SK-N-SH treated with all-trans-retinoic acid at 6 μM for 48 hours (cell line): ENCODE measurements at regions not wholly inside any gene's neighbourhood (a gene's known extent, or its start where the extent isn't known, plus 50 kb on each side); places are given as distances from the start of the nearest gene placed in this dataset.

Experiments
- ATAC-seq: fragments of 200-7000 bp; cut with Tn5 transposase; 3 replicates; pipeline ENCODE4 v1.9.1; 2020; ENCODE audit warnings: mild to moderate bottlenecking, moderate library complexity
- ARNTL ChIP-seq: fragments of 450-650 bp; formaldehyde crosslinking; IDR thresholded peaks from 2 replicates; pipeline ENCODE4 v1.5.0; 2020; ENCODE audit warnings: low read depth, mild to moderate bottlenecking, moderate library complexity, borderline replicate concordance
- BACH2 ChIP-seq: fragments of 250-450 bp; sonication (Bioruptor Pico); IDR thresholded peaks from 2 replicates; pipeline ENCODE4 v1.9.0; 2021; ENCODE audit warnings: mild to moderate bottlenecking, borderline replicate concordance
- CSDC2 ChIP-seq: fragments of 250-450 bp; sonication (Bioruptor Pico); IDR thresholded peaks from 2 replicates; pipeline ENCODE4 v1.5.0; 2020; ENCODE audit warnings: mild to moderate bottlenecking, moderate library complexity
- ESRRG ChIP-seq: fragments of 250-450 bp; sonication (Bioruptor Pico); IDR thresholded peaks from 2 replicates; pipeline ENCODE4 v1.6.1; 2021; ENCODE audit warnings: mild to moderate bottlenecking
- GLIS3 ChIP-seq: fragments of 250-450 bp; sonication (Bioruptor Pico); IDR thresholded peaks from 2 replicates; pipeline ENCODE4 v1.5.0; 2020; ENCODE audit warnings: mild to moderate bottlenecking, moderate library complexity
- ISL1 ChIP-seq: fragments of 250-450 bp; sonication (Bioruptor Pico); IDR thresholded peaks from 2 replicates; pipeline ENCODE4 v2.1.2; 2022; ENCODE audit warnings: mild to moderate bottlenecking, moderate library complexity
- OSR1 ChIP-seq: fragments of 250-450 bp; sonication (Bioruptor Pico); IDR thresholded peaks from 2 replicates; pipeline ENCODE4 v1.8.0; 2022; ENCODE audit warnings: moderate library complexity, mild to moderate bottlenecking, inconsistent platforms
- PPARA ChIP-seq: fragments of 250-450 bp; sonication (Bioruptor Pico); IDR thresholded peaks from 2 replicates; pipeline ENCODE4 v1.5.0; 2020; ENCODE audit warnings: mild to moderate bottlenecking, borderline replicate concordance
- RARB ChIP-seq: fragments of 250-450 bp; sonication (Bioruptor Pico); IDR thresholded peaks from 2 replicates; pipeline ENCODE4 v1.8.0; 2021; ENCODE audit warnings: mild to moderate bottlenecking, moderate library complexity
- SNAI2 ChIP-seq: fragments of 250-450 bp; sonication (Bioruptor Pico); IDR thresholded peaks from 2 replicates; pipeline ENCODE4 v1.5.0; 2020; ENCODE audit warnings: mild to moderate bottlenecking, moderate library complexity
- TCF4 ChIP-seq: fragments of 250-450 bp; sonication (Bioruptor Pico); IDR thresholded peaks from 2 replicates; pipeline ENCODE4 v1.8.0; 2021; ENCODE audit warnings: mild to moderate bottlenecking, moderate library complexity, borderline replicate concordance
- TOX ChIP-seq: fragments of 250-450 bp; sonication (Bioruptor Pico); IDR thresholded peaks from 2 replicates; pipeline ENCODE4 v1.8.0; 2021; ENCODE audit warnings: mild to moderate bottlenecking, moderate library complexity, borderline replicate concordance
- ZC3H10 ChIP-seq: fragments of 250-450 bp; sonication (Bioruptor Pico); IDR thresholded peaks from 2 replicates; pipeline ENCODE4 v1.5.1; 2021; ENCODE audit warnings: mild to moderate bottlenecking, moderate library complexity
- ZFP3 ChIP-seq: fragments of 250-450 bp; sonication (Bioruptor Pico); IDR thresholded peaks from 2 replicates; pipeline ENCODE4 v1.5.0; 2020; ENCODE audit warnings: mild to moderate bottlenecking, moderate library complexity
- ZFP30 ChIP-seq: fragments of 450-650 bp; formaldehyde crosslinking; IDR thresholded peaks from 2 replicates; pipeline ENCODE4 v1.5.0; 2022; ENCODE audit warnings: mild to moderate bottlenecking, moderate library complexity
- ZNF565 ChIP-seq: fragments of 450-650 bp; formaldehyde crosslinking; conservative IDR thresholded peaks from 2 replicates; pipeline ENCODE4 v1.5.0; 2020; ENCODE audit warnings: low read depth, mild to moderate bottlenecking, moderate library complexity
- ZNF70 ChIP-seq: fragments of 450-650 bp; formaldehyde crosslinking; IDR thresholded peaks from 2 replicates; pipeline ENCODE4 v1.5.0; 2020; ENCODE audit warnings: mild to moderate bottlenecking, moderate library complexity
- ZNF8 ChIP-seq: fragments of 450-650 bp; formaldehyde crosslinking; IDR thresholded peaks from 2 replicates; pipeline ENCODE4 v1.5.0; 2020; ENCODE audit warnings: mild to moderate bottlenecking, moderate library complexity
- TF ChIP-seq, protein P1 (sequence below): fragments of 250-450 bp; sonication (Bioruptor Pico); IDR thresholded peaks from 2 replicates; pipeline ENCODE4 v1.5.0; 2020; ENCODE audit warnings: mild to moderate bottlenecking, moderate library complexity
- TF ChIP-seq, protein P2 (sequence below): fragments of 250-450 bp; sonication (Bioruptor Pico); IDR thresholded peaks from 2 replicates; pipeline ENCODE4 v1.8.0; 2020; ENCODE audit warnings: mild to moderate bottlenecking, moderate library complexity, borderline replicate concordance
- TF ChIP-seq, protein P3 (sequence below): fragments of 250-450 bp; sonication (Bioruptor Pico); IDR thresholded peaks from 2 replicates; pipeline ENCODE4 v1.5.1; 2021; ENCODE audit warnings: mild to moderate bottlenecking, moderate library complexity
- TF ChIP-seq, protein P4 (sequence below): fragments of 250-450 bp; sonication (Bioruptor Pico); IDR thresholded peaks from 2 replicates; pipeline ENCODE4 v1.5.1; 2020; ENCODE audit warnings: low read depth, mild to moderate bottlenecking, moderate library complexity
- TF ChIP-seq, protein P5 (sequence below): fragments of 250-450 bp; sonication (Bioruptor Pico); IDR thresholded peaks from 2 replicates; pipeline ENCODE4 v1.8.0; 2021; ENCODE audit warnings: low read depth, mild to moderate bottlenecking, moderate library complexity, borderline replicate concordance

DNA sequence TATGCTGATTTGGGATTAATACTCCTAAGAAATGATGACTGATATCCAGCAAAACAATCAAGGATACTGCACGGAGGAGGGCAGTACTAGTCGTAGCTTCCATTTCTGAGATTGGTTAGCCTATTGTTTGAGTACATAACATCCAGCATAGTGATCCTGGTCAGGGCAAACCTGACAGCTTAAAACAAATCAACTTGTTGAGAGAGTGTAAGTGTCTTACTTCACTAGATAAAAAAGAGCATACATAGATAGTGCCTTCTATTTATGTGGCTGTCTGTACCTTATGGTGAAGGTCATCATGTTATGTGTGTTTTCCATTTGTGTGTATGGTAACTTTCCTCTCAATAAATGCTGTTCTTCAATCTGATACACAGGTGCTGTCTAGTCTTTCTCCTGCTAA, 228.4 kb downstream of the PTGER3 start (continued):
- TF ChIP-seq, protein P1, sequence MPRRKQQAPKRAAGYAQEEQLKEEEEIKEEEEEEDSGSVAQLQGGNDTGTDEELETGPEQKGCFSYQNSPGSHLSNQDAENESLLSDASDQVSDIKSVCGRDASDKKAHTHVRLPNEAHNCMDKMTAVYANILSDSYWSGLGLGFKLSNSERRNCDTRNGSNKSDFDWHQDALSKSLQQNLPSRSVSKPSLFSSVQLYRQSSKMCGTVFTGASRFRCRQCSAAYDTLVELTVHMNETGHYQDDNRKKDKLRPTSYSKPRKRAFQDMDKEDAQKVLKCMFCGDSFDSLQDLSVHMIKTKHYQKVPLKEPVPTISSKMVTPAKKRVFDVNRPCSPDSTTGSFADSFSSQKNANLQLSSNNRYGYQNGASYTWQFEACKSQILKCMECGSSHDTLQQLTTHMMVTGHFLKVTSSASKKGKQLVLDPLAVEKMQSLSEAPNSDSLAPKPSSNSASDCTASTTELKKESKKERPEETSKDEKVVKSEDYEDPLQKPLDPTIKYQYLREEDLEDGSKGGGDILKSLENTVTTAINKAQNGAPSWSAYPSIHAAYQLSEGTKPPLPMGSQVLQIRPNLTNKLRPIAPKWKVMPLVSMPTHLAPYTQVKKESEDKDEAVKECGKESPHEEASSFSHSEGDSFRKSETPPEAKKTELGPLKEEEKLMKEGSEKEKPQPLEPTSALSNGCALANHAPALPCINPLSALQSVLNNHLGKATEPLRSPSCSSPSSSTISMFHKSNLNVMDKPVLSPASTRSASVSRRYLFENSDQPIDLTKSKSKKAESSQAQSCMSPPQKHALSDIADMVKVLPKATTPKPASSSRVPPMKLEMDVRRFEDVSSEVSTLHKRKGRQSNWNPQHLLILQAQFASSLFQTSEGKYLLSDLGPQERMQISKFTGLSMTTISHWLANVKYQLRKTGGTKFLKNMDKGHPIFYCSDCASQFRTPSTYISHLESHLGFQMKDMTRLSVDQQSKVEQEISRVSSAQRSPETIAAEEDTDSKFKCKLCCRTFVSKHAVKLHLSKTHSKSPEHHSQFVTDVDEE: no peak
- no peak for TF ChIP-seq TCF4 (CRISPR knock-in tag)
- TF ChIP-seq ZNF8 (CRISPR knock-in tag): no peak

DNA sequence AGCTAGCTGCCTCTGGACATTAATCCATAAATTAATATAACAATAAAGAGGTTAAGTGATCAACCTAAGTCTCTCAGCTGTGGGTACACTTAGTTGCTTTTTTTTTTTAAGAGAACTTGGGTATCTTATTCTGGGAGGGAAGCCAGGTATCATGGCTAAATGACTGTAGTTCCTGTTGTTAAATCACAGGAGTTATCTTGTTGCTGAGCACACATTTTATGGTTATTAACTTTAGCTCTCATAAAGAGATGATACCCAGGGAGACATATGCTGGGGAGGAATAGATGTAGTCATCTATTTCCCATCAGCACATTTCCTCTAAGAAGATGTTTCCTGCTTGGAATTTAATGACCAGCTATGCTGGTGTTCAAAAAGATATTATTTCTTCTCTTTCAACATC, 227.8 kb downstream of the PTGER3 start:
- no peak for ATAC-seq
- TF ChIP-seq ZNF70 (CRISPR knock-in tag) (0 out of 2 replicates have a peak, but pooled peaks have one; percentile 61), TCF4 (CRISPR knock-in tag) (0 out of 2 replicates have a peak, but pooled peaks have one; percentile 11), OSR1 (CRISPR knock-in tag) (no peak), ISL1 (CRISPR knock-in tag) (peak; percentile 86), CSDC2 (no peak), ZNF565 (no peak), GLIS3 (CRISPR knock-in tag) (no peak)

DNA sequence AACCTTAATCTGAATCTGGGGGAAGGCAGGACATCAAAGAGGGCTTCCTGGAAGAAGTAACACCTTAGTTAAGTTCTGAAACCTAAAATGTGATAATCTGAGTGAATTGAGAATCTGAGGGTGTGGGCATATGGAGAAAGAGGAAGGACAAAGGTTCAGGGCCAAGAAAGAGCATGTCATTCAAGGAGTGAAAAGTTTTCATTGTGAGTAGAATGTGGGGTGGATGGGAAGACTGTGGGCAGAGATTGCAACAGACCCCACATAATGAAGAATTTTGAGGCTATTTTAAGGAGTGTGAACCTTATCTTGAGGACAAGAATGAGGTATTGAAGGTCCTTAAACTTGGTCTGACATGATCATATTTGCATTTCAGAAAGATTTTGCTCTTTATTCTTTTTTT, 227.2 kb downstream of the PTGER3 start:
- no peak for ATAC-seq
- TF ChIP-seq CSDC2: no peak
- no peak for TF ChIP-seq ZNF8 (CRISPR knock-in tag)
- no peak for TF ChIP-seq ISL1 (CRISPR knock-in tag)
- TF ChIP-seq BACH2 (CRISPR knock-in tag): no peak
- TF ChIP-seq, protein P2, sequence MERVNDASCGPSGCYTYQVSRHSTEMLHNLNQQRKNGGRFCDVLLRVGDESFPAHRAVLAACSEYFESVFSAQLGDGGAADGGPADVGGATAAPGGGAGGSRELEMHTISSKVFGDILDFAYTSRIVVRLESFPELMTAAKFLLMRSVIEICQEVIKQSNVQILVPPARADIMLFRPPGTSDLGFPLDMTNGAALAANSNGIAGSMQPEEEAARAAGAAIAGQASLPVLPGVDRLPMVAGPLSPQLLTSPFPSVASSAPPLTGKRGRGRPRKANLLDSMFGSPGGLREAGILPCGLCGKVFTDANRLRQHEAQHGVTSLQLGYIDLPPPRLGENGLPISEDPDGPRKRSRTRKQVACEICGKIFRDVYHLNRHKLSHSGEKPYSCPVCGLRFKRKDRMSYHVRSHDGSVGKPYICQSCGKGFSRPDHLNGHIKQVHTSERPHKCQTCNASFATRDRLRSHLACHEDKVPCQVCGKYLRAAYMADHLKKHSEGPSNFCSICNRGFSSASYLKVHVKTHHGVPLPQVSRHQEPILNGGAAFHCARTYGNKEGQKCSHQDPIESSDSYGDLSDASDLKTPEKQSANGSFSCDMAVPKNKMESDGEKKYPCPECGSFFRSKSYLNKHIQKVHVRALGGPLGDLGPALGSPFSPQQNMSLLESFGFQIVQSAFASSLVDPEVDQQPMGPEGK (CRISPR knock-in tag): no peak
- no peak for TF ChIP-seq ESRRG (CRISPR knock-in tag)
- TF ChIP-seq ZFP3 (CRISPR knock-in tag): no peak
- TF ChIP-seq RARB: no peak
- no peak for TF ChIP-seq ZC3H10
- no peak for TF ChIP-seq ARNTL (CRISPR knock-in tag)
- no peak for TF ChIP-seq TOX
- no peak for TF ChIP-seq GLIS3 (CRISPR knock-in tag)
- TF ChIP-seq OSR1 (CRISPR knock-in tag): no peak
- TF ChIP-seq, protein P3, sequence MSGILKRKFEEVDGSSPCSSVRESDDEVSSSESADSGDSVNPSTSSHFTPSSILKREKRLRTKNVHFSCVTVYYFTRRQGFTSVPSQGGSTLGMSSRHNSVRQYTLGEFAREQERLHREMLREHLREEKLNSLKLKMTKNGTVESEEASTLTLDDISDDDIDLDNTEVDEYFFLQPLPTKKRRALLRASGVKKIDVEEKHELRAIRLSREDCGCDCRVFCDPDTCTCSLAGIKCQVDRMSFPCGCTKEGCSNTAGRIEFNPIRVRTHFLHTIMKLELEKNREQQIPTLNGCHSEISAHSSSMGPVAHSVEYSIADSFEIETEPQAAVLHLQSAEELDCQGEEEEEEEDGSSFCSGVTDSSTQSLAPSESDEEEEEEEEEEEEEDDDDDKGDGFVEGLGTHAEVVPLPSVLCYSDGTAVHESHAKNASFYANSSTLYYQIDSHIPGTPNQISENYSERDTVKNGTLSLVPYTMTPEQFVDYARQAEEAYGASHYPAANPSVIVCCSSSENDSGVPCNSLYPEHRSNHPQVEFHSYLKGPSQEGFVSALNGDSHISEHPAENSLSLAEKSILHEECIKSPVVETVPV (CRISPR knock-in tag): no peak
- no peak for TF ChIP-seq PPARA (CRISPR knock-in tag)
- no peak for TF ChIP-seq TCF4 (CRISPR knock-in tag)
- TF ChIP-seq ZNF565: no peak
- no peak for TF ChIP-seq ZFP30 (CRISPR knock-in tag)
- TF ChIP-seq, protein P4, sequence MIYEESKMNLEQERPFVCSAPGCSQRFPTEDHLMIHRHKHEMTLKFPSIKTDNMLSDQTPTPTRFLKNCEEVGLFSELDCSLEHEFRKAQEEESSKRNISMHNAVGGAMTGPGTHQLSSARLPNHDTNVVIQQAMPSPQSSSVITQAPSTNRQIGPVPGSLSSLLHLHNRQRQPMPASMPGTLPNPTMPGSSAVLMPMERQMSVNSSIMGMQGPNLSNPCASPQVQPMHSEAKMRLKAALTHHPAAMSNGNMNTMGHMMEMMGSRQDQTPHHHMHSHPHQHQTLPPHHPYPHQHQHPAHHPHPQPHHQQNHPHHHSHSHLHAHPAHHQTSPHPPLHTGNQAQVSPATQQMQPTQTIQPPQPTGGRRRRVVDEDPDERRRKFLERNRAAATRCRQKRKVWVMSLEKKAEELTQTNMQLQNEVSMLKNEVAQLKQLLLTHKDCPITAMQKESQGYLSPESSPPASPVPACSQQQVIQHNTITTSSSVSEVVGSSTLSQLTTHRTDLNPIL (CRISPR knock-in tag): no peak
- no peak for TF ChIP-seq SNAI2 (CRISPR knock-in tag)
- TF ChIP-seq, all 23 proteins: peak for 0

DNA sequence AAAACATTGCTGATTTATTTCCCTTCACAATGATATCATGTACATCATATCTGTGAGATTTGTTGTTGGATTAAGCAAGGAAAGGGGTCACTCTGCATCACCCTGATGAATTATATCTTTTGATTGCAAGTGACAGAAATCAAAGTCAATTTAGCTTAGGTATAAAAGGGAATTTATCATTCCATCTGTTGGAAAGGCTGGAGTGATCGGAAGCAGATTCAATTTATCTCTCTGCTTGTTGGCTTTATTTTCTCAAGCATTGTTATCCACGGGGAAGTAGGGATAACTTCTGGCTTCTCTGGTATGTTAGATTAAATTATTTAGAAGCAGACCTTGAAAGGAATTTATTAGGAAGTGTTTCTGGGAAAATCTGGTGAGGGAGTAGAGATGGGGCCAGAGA, 226.6 kb downstream of the PTGER3 start:
- no peak for ATAC-seq
- TF ChIP-seq TCF4 (CRISPR knock-in tag) (peak; percentile 72; the same call in 1 of the 2 replicates), TOX (no peak), SNAI2 (CRISPR knock-in tag) (peak; percentile 71; the same call in 1 of the 2 replicates), ZNF565 (no peak), ESRRG (CRISPR knock-in tag) (peak; percentile 84), ARNTL (CRISPR knock-in tag) (no peak), ZNF70 (CRISPR knock-in tag) (no peak), CSDC2 (peak; percentile 90; the same call in 1 of the 2 replicates), ZC3H10 (peak; percentile 78), GLIS3 (CRISPR knock-in tag) (peak; percentile 77; the same call in 1 of the 2 replicates), ISL1 (CRISPR knock-in tag) (peak; percentile 95)
- TF ChIP-seq, protein P4 (CRISPR knock-in tag): peak; percentile 54; the same call in 1 of the 2 replicates
- TF ChIP-seq, protein P2 (CRISPR knock-in tag): 0 out of 2 replicates have a peak, but pooled peaks have one; percentile 30
- TF ChIP-seq, protein P5, sequence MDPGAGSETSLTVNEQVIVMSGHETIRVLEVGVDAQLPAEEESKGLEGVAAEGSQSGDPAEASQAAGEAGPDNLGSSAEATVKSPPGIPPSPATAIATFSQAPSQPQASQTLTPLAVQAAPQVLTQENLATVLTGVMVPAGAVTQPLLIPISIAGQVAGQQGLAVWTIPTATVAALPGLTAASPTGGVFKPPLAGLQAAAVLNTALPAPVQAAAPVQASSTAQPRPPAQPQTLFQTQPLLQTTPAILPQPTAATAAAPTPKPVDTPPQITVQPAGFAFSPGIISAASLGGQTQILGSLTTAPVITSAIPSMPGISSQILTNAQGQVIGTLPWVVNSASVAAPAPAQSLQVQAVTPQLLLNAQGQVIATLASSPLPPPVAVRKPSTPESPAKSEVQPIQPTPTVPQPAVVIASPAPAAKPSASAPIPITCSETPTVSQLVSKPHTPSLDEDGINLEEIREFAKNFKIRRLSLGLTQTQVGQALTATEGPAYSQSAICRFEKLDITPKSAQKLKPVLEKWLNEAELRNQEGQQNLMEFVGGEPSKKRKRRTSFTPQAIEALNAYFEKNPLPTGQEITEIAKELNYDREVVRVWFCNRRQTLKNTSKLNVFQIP (CRISPR knock-in tag): peak; percentile 46; the same call in 1 of the 2 replicates
